ENCODE measurements at regions not wholly inside any gene's neighbourhood (a gene's known extent, or its start where the extent isn't known, plus 50 kb on each side); places are given as distances from the start of the nearest gene placed in this dataset.

- TF ChIP-seq ZNF274 (IDR thresholded peaks at IDR 0.05; ENCODE audit: low read depth, low read length) (no peak), YY1 (IDR thresholded peaks at IDR 0.05; ENCODE audit: insufficient read depth, insufficient read length) (no peak), SUZ12 (IDR thresholded peaks at IDR 0.05; ENCODE audit: extremely low read depth, insufficient read depth, insufficient read length) (no peak)
Observed at GRCh38 chr11:129636926-129637325, 178.7 kb upstream of the TMEM45B start.

All from NT2/D1 (cell line).